Karpas-422 (cell line): ENCODE measurements at regions not wholly inside any gene's neighbourhood (a gene's known extent, or its start where the extent isn't known, plus 50 kb on each side); places are given as distances from the start of the nearest gene placed in this dataset.

Experiments
- DNase-seq: peaks from one replicate; pipeline ENCODE4 v3.0.0-alpha.2; 2015
- H2AFZ ChIP-seq: fragments of 200-600 bp; sonication (generic); 2 replicates; pipeline ENCODE4 v1.6.1; 2014; ENCODE audit warnings: antibody characterized with exemption, low read length, mixed read lengths
- H3K27ac ChIP-seq: fragments of 200-600 bp; sonication (generic); 2 replicates; pipeline ENCODE4 v1.5.1; 2014; ENCODE audit warnings: mild to moderate bottlenecking, low read length, moderate library complexity
- H3K27me3 ChIP-seq: fragments of 200-600 bp; sonication (generic); 2 replicates; pipeline ENCODE4 v1.6.1; 2014; ENCODE audit warnings: low read length, mixed read lengths
- H3K36me3 ChIP-seq: fragments of 200-600 bp; sonication (generic); 2 replicates; pipeline ENCODE4 v1.6.1; 2014; ENCODE audit warnings: low read length, mixed read lengths; ENCODE audit not compliant: insufficient read depth
- H3K4me1 ChIP-seq: fragments of 200-600 bp; sonication (generic); 2 replicates; pipeline ENCODE4 v1.6.1; 2014; ENCODE audit warnings: mild to moderate bottlenecking, low read length, mixed read lengths
- H3K4me2 ChIP-seq: fragments of 200-600 bp; sonication (generic); 2 replicates; pipeline ENCODE4 v1.6.1; 2014; ENCODE audit warnings: low read length, low read depth, mild to moderate bottlenecking; ENCODE audit not compliant: poor library complexity, severe bottlenecking
- H3K4me3 ChIP-seq: fragments of 200-600 bp; sonication (generic); 2 replicates; pipeline ENCODE4 v1.5.1; 2014; ENCODE audit warnings: mild to moderate bottlenecking, antibody characterized with exemption, low read length, mixed read lengths
- H3K79me2 ChIP-seq: fragments of 200-600 bp; sonication (generic); 2 replicates; pipeline ENCODE4 v1.6.1; 2014; ENCODE audit warnings: mild to moderate bottlenecking, low read length, mixed read lengths
- H3K9ac ChIP-seq: fragments of 200-600 bp; sonication (generic); 2 replicates; pipeline ENCODE4 v1.6.0; 2014; ENCODE audit warnings: low read length
- H3K9me2 ChIP-seq: fragments of 200-600 bp; sonication (generic), shearing (Covaris generic); replicated peaks from 2 replicates; pipeline ENCODE4 v1.6.0; 2014; ENCODE audit warnings: mild to moderate bottlenecking, low read length, moderate library complexity; ENCODE audit not compliant: insufficient read depth
- H3K9me3 ChIP-seq: fragments of 300-700, 200-600 bp; sonication (generic); 2 replicates; pipeline ENCODE4 v1.6.1; 2014; ENCODE audit warnings: low read length, mixed read lengths
- H4K20me1 ChIP-seq: fragments of 200-600 bp; sonication (generic); 2 replicates; pipeline ENCODE4 v1.6.1; 2014; ENCODE audit warnings: mild to moderate bottlenecking, antibody characterized with exemption, low read length, low read depth; ENCODE audit not compliant: insufficient read depth

- H3K4me3 ChIP-seq = no peak overlapping the region
- H3K9ac ChIP-seq = no peak overlapping the region
- DNase-seq = no peak
- no peaks in the 10 kb centered on the region for H3K79me2 ChIP-seq
- H3K27ac ChIP-seq = no peak overlapping the region
- H3K36me3 ChIP-seq = no peaks in the 10 kb centered on the region
- no peaks in the 10 kb centered on the region for H4K20me1 ChIP-seq
- no peaks in the 10 kb centered on the region for H3K9me2 ChIP-seq
- no peaks in the 10 kb centered on the region for H3K4me1 ChIP-seq
- H3K9me3 ChIP-seq = peaks cover 12% of the 10 kb centered on the region
- no peak overlapping the region for H2AFZ ChIP-seq
- no peaks in the 10 kb centered on the region for H3K27me3 ChIP-seq
- H3K4me2 ChIP-seq = no peak overlapping the region
Measured at GRCh38 chr2:11058129-11058528, 97.1 kb upstream of the SLC66A3 start.

DNA sequence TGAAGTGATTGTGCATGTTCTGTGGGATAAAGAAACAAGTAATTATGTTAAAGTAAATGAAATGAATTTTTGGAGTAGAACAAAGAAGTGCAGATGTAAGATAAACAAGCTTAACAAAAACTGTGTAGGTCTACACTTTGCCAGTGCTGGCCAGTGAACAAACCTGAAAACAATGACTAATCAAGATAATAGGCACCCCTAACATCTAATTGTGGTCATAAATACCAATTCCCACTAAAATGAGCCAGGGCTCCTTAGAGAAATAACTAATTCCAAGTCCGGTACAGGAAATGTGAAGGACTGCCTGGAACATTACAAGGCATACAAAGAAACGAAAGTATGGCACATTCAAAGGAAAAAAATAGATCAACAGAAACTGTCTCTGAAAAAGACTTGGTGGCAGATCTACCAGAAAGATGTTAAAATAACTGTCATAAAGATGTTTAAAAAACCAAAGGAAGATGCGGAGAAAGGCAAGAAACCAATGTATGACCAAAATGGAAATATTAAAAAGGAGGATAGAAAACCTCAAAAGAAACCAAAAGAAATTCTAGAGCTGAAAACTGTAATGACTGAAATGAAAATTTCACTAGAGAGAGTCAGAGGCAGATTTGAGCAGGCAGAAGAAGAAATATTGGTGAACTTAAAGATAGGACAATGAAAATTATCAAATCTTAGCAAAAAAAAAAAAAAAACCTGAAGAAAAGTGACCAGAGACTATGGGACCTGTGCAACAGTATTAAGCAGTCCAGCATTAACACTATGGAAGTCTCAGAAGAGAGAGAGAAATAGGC, 94.7 kb upstream of the SLC66A3 start:
- H3K4me1 ChIP-seq = no peaks in the 10 kb centered on the region
- H3K27me3 ChIP-seq = no peaks in the 10 kb centered on the region
- H3K4me3 ChIP-seq = no peak overlapping the region
- peaks cover 12% of the 10 kb centered on the region for H3K9me3 ChIP-seq
- H3K9me2 ChIP-seq = no peaks in the 10 kb centered on the region
- H3K27ac ChIP-seq = no peak overlapping the region
- no peaks in the 10 kb centered on the region for H3K36me3 ChIP-seq
- H3K79me2 ChIP-seq = no peaks in the 10 kb centered on the region
- H3K9ac ChIP-seq = no peak overlapping the region
- no peak overlapping the region for H3K4me2 ChIP-seq
- no peak overlapping the region for H2AFZ ChIP-seq
- no peak for DNase-seq
- H4K20me1 ChIP-seq = no peaks in the 10 kb centered on the region

DNA sequence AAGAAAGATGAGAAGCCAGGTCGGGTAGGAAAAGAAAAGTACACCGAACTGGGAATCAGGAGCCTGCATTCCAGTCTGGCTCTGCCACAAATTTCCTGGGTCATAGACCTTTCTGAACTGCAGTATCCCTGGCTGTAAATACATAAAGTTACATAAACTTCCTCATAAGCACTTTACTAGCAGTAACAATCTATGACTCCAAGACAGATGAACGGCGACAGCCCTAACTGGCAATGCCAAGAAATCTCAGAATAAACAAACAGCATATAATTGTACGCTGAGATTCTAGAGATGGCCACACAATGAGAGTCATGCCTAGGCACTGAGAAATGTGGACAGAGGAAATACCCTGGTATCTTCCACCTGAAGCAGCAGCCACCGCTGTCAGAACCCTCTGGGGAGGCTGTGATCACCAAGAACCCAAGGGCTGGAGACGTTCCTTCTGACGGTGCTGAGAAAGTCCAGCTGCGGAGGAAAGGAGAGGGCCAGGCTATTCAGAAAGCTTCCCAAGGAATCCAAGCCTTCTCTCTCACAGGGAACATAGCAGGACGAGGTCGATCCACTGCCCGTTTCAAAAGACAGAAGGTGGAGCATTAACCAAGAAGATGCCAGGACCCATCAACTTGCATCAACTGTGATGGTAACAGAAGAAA, 89.3 kb upstream of the SLC66A3 start:
- no peaks in the 10 kb centered on the region for H3K9me2 ChIP-seq
- no peaks in the 10 kb centered on the region for H3K36me3 ChIP-seq
- no peak overlapping the region for H3K4me2 ChIP-seq
- H3K4me3 ChIP-seq = no peak overlapping the region
- peaks cover 5% of the 10 kb centered on the region for H3K9me3 ChIP-seq
- no peaks in the 10 kb centered on the region for H3K79me2 ChIP-seq
- H3K9ac ChIP-seq = no peak overlapping the region
- no peak for DNase-seq
- H4K20me1 ChIP-seq = no peaks in the 10 kb centered on the region
- H2AFZ ChIP-seq = no peak overlapping the region
- no peak overlapping the region for H3K27ac ChIP-seq
- H3K27me3 ChIP-seq = no peaks in the 10 kb centered on the region
- H3K4me1 ChIP-seq = no peaks in the 10 kb centered on the region

- Histone ChIP-seq H3K4me3 (no peak overlapping the region), H3K9me2 (no peaks in the 10 kb centered on the region), H3K27me3 (no peaks in the 10 kb centered on the region), H3K4me1 (no peaks in the 10 kb centered on the region), H3K27ac (no peak overlapping the region), H3K36me3 (no peaks in the 10 kb centered on the region), H3K79me2 (no peaks in the 10 kb centered on the region), H3K4me2 (no peak overlapping the region), H3K9ac (no peak overlapping the region), H3K9me3 (no peaks in the 10 kb centered on the region), H2AFZ (no peak overlapping the region), H4K20me1 (no peaks in the 10 kb centered on the region)
- no peak for DNase-seq
Measured at GRCh38 chr2:11067221-11068078, 87.8 kb upstream of the SLC66A3 start.

GRCh38 chr2:11068079-11068741, 87.1 kb upstream of the SLC66A3 start:
- H3K36me3 ChIP-seq = no peaks in the 10 kb centered on the region
- DNase-seq = no peak
- H3K4me2 ChIP-seq = no peak overlapping the region
- H3K27me3 ChIP-seq = no peaks in the 10 kb centered on the region
- H3K9ac ChIP-seq = no peak overlapping the region
- no peaks in the 10 kb centered on the region for H3K4me1 ChIP-seq
- no peaks in the 10 kb centered on the region for H3K79me2 ChIP-seq
- no peak overlapping the region for H2AFZ ChIP-seq
- no peaks in the 10 kb centered on the region for H3K9me3 ChIP-seq
- no peaks in the 10 kb centered on the region for H4K20me1 ChIP-seq
- H3K27ac ChIP-seq = no peak overlapping the region
- no peaks in the 10 kb centered on the region for H3K9me2 ChIP-seq
- H3K4me3 ChIP-seq = no peak overlapping the region

DNA sequence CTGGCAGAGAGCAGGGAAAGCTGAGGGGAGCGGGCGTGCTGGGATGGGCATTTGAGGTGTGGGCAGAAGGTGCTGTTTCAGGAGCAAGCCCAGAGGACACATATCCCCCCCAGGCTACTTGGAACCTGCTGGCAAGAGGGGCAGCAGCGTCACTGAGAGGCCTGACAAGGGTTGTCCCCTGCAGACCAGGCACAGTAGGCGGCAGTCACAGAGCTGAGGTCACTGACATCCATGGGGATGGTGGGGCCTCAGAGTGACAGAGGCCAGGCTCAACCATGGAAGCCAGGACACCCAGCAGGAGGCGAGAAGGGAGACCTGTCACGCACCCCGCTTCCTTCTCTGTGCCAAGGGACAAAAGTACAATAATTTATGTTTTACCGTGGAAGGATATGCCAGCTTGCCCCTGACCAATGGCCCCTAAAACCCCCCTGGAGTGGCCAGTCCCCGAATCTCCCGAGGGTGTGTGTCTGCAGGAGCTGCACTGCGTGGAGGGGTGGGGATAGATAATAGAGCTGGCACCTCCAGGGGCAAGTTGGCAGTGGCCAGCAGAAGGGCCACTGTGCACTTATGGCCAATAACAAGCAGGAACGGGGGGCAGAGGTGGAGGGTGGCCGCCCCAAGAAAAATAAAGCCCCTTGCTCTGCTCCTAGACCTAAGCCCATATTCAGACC, 86.3 kb upstream of the SLC66A3 start:
- no peak overlapping the region for H3K9ac ChIP-seq
- H3K36me3 ChIP-seq = no peaks in the 10 kb centered on the region
- no peak for DNase-seq
- no peaks in the 10 kb centered on the region for H3K9me3 ChIP-seq
- H3K27ac ChIP-seq = no peak overlapping the region
- no peak overlapping the region for H3K4me2 ChIP-seq
- no peaks in the 10 kb centered on the region for H4K20me1 ChIP-seq
- H3K27me3 ChIP-seq = no peaks in the 10 kb centered on the region
- H2AFZ ChIP-seq = no peak overlapping the region
- no peaks in the 10 kb centered on the region for H3K79me2 ChIP-seq
- no peak overlapping the region for H3K4me3 ChIP-seq
- H3K4me1 ChIP-seq = no peaks in the 10 kb centered on the region
- no peaks in the 10 kb centered on the region for H3K9me2 ChIP-seq

GRCh38 chr2:11069566-11070185, 85.6 kb upstream of the SLC66A3 start:
- Histone ChIP-seq H3K4me2 (no peak overlapping the region), H4K20me1 (no peaks in the 10 kb centered on the region), H3K27ac (no peak overlapping the region), H2AFZ (no peak overlapping the region), H3K4me3 (no peak overlapping the region), H3K9me3 (no peaks in the 10 kb centered on the region), H3K9ac (no peak overlapping the region), H3K36me3 (no peaks in the 10 kb centered on the region), H3K9me2 (no peaks in the 10 kb centered on the region), H3K4me1 (no peaks in the 10 kb centered on the region), H3K27me3 (no peaks in the 10 kb centered on the region), H3K79me2 (no peaks in the 10 kb centered on the region)
- DNase-seq = no peak
